Ovary (tissue), 7 donors: ENCODE measurements at regions not wholly inside any gene's neighbourhood (a gene's known extent, or its start where the extent isn't known, plus 50 kb on each side); places are given as distances from the start of the nearest gene placed in this dataset.

Experiments
- DNase-seq, 5 donors: peaks; one replicate each; pipeline ENCODE4 v3.0.0-alpha.2; 2019 to 2020
- H3K27ac ChIP-seq, 2 donors: fragments of 200-600 bp; one replicate each; pipeline versions ENCODE4 v1.5.1 to v1.8.0; 2019 to 2022
- H3K27me3 ChIP-seq: fragments of 200-600 bp; one replicate; pipeline ENCODE4 v1.8.0; 2022
- H3K36me3 ChIP-seq: fragments of 200-600 bp; sonication (generic); one replicate; pipeline ENCODE4 v1.5.1; 2019
- H3K4me1 ChIP-seq: one replicate; pipeline ENCODE4 v1.8.1; 2013; ENCODE audit warnings: mild to moderate bottlenecking, moderate library complexity; ENCODE audit not compliant: insufficient read depth
- H3K4me3 ChIP-seq: fragments of 200-600 bp; sonication (generic); one replicate; pipeline ENCODE4 v1.5.1; 2017
- H3K9me3 ChIP-seq, 2 donors: fragments of 200-600 bp in 1 of 2; sonication (generic) in 1 of 2; one replicate each; pipeline versions ENCODE4 v1.5.1 to v1.8.1; 2013 to 2019; ENCODE audit warnings: mild to moderate bottlenecking in 1 of 2, moderate library complexity in 1 of 2
- EP300 ChIP-seq: sonication (generic); formaldehyde crosslinking; IDR thresholded peaks from one replicate; pipeline ENCODE4 v1.6.1; 2017; ENCODE audit warnings: antibody characterized with exemption
- POLR2A ChIP-seq: fragments of 450-650 bp; IDR thresholded peaks from one replicate; pipeline ENCODE4 v1.6.1; 2017; ENCODE audit warnings: antibody characterized with exemption, mild to moderate bottlenecking, moderate library complexity
- WGBS, 3 donors: extraction: QIAGEN DNeasy Blood & Tissue Kit in 1 of 3; methylation state at CpG; one replicate each; pipeline versions ENCODE4 v1.1.5 to v1.1.7; 2013 to 2017; 5-methylcytosine and 5-hydroxymethylcytosine counted together
- intact Hi-C, 4 donors: fragments of 100-400 bp; cut with DNase I; formaldehyde crosslinking; loops; one replicate each; pipeline versions ENCODE4 v1.11.0 to v1.15.1; 2022 to 2023
- TF ChIP-seq, protein P1 (sequence below), 3 donors: fragments of 450-650 bp in 2 of 3; fragments of 200-600 bp in 1 of 3; IDR thresholded peaks; one replicate each; pipeline versions ENCODE4 v1.5.1 to v1.8.0; 2016 to 2022; ENCODE audit warnings: antibody characterized with exemption in 3 of 3, mild to moderate bottlenecking in 1 of 3
- donor health status: DM: no; HTN: no; CAD: no; lungs with moderate emphysema.
- donor health status: DM: no; HTN: no; CAD: no.
- donor health status: Bipolar disorder and iron deficiency.
- donor health status: DM: no; HTN: no; CAD: no.
- donor health status: DM: yes; HTN: yes; CAD: no.

DNA sequence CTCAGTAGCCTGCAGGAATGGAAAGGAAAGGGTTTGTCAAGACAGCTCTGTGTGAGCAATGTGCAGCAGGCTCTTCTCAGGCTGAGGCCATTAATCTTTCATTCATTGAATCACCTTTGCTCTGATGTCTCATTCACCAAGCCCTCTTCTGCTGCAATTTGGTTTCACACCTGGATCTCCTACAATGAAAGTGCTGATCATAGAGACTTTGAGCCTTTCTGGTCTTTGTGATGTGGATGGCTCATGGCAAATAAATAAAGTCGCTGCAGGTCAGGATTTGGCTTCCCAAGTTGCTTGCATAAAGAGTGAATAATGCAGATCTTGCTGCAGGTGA, 95.8 kb upstream of the SPRED2 start:
- H3K36me3 ChIP-seq, result no peaks in the 10 kb centered on the region
- H3K27ac ChIP-seq, result no peak overlapping the region
- H3K4me1 ChIP-seq, result no peaks in the 10 kb centered on the region
- H3K4me3 ChIP-seq, result no peak overlapping the region
- 86 to 100% (median 93%) methylated on average over 1 of the region's 1 CpG for WGBS, 3 donors
- no peak for DNase-seq
- no peaks in the 10 kb centered on the region for H3K27me3 ChIP-seq
- intact Hi-C loops, result no loop called here
- no peaks in the 10 kb centered on the region for H3K9me3 ChIP-seq
- TF ChIP-seq, protein P1, sequence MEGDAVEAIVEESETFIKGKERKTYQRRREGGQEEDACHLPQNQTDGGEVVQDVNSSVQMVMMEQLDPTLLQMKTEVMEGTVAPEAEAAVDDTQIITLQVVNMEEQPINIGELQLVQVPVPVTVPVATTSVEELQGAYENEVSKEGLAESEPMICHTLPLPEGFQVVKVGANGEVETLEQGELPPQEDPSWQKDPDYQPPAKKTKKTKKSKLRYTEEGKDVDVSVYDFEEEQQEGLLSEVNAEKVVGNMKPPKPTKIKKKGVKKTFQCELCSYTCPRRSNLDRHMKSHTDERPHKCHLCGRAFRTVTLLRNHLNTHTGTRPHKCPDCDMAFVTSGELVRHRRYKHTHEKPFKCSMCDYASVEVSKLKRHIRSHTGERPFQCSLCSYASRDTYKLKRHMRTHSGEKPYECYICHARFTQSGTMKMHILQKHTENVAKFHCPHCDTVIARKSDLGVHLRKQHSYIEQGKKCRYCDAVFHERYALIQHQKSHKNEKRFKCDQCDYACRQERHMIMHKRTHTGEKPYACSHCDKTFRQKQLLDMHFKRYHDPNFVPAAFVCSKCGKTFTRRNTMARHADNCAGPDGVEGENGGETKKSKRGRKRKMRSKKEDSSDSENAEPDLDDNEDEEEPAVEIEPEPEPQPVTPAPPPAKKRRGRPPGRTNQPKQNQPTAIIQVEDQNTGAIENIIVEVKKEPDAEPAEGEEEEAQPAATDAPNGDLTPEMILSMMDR (IDR thresholded peaks at IDR 0.05), result no peak
- TF ChIP-seq EP300, result no peak
- no peak for TF ChIP-seq POLR2A

DNA sequence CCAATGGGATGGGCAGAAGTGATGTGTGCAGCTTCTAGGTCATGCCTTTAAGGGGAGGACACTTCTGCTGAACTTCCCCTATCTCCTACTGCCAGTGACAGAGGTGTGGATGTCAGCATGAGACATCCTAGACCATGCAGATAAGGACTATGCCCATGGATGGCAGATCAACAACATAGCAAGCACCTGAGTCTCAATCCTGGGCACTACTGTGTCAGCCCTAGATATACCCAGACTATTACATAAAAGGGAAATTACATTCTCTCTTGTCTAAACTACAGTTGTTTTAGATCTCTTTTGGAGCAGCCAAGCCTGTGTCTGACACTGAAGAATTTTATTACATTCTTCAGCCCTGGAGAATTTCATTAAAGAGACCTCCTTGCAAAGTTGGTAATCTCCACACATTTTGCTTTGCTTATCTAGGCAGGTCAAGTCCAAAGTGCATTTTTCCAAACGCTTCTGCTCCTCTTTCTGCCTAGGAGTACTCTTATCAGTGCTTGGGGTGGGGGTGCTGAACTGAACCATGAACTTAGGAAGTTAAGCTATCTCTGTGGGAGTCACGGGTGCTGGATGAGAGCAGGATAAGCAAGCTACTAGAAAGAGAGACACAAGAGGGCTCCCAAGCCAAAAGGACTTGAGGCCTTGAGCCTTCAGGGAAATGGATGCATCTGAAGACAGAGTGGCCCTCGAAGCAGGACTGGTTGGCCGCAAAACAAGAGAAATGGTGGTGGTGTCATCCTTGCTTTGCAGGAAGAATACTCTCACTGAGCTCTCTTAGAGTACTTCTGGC, 95.2 kb upstream of the SPRED2 start:
- WGBS, 3 donors, result 52 to 62% (median 55%) methylated on average over 4 of the region's 4 CpGs
- DNase-seq, result no peak

DNA sequence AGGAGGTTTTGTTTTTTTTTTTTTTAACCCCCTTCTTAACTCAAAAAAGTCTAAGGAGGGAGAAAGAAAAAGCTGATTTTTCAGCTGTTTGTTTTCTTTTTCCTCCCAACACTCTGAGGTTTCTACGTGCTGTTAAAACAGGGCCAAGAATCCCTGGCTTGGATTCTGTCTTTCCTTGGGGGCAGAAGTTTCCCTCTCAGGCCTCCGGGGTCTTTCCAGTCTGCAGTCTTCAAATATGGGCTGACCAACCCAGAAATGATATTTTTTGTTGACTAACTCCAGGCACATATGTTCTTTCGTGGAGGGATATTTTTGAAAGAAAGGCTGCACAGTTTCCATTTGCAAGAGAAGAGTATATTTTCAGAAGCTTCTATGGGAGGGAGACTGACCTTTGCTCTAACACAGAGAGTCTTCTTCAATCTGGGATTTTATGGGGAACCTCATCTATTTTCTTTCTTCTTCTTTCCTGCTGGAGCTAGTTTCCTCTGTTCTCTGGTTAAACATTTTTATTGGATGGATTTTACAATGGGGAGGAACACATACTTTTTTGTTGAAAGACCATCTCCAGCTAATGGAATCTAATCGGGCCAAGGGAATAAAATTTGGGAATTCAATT, 93.3 kb upstream of the SPRED2 start:
- H3K36me3 ChIP-seq, result no peaks in the 10 kb centered on the region
- no peak overlapping the region for H3K4me3 ChIP-seq
- H3K27ac ChIP-seq, result no peak overlapping the region
- no peaks in the 10 kb centered on the region for H3K9me3 ChIP-seq
- intact Hi-C loops, result no loop called here
- DNase-seq, result no peak
- no peak for TF ChIP-seq POLR2A
- no peak for TF ChIP-seq EP300
- TF ChIP-seq, protein P1 (IDR thresholded peaks at IDR 0.05), result no peak
- H3K27me3 ChIP-seq, result no peaks in the 10 kb centered on the region
- 8 to 15% (median 9%) methylated on average over 4 of the region's 4 CpGs for WGBS, 3 donors
- H3K4me1 ChIP-seq, result no peaks in the 10 kb centered on the region

More for the DNA sequence above, 95.2 kb upstream of the SPRED2 start:
- Histone ChIP-seq H3K9me3 (no peaks in the 10 kb centered on the region), H3K27me3 (no peaks in the 10 kb centered on the region), H3K4me1 (no peaks in the 10 kb centered on the region), H3K27ac (no peak overlapping the region), H3K4me3 (no peak overlapping the region), H3K36me3 (no peaks in the 10 kb centered on the region)
- TF ChIP-seq EP300 (no peak), POLR2A (no peak)
- TF ChIP-seq, protein P1 (IDR thresholded peaks at IDR 0.05), result no peak
- intact Hi-C loops, result no loop called here

DNA sequence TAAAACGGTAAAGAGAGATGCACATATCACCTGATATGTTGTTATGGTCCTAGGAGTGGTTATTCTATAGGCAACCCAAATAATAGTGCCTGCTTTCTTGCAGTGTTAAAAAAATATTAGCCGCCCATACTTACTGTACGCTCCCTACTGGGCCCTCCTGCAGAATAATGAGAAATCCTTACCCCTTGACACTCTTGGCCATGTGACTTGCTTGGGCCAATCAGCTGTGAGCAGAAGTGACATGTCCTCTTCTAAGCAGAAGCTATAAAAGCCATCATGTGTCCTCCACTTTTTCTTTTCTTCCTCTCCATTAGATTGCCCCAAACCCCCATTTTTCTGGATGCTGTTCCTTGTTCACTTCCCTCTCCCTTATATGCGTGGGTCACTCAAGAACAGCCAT, 90.5 kb upstream of the SPRED2 start:
- WGBS, 3 donors, result 92 to 96% (median 96%) methylated on average over 4 of the region's 4 CpGs
- intact Hi-C loops, result no loop called here
- no peaks in the 10 kb centered on the region for H3K9me3 ChIP-seq
- no peak for TF ChIP-seq POLR2A
- no peak for TF ChIP-seq EP300
- H3K27me3 ChIP-seq, result no peaks in the 10 kb centered on the region
- DNase-seq, result no peak
- H3K27ac ChIP-seq, result no peak overlapping the region
- H3K4me1 ChIP-seq, result no peaks in the 10 kb centered on the region
- no peaks in the 10 kb centered on the region for H3K36me3 ChIP-seq
- H3K4me3 ChIP-seq, result no peak overlapping the region

DNA sequence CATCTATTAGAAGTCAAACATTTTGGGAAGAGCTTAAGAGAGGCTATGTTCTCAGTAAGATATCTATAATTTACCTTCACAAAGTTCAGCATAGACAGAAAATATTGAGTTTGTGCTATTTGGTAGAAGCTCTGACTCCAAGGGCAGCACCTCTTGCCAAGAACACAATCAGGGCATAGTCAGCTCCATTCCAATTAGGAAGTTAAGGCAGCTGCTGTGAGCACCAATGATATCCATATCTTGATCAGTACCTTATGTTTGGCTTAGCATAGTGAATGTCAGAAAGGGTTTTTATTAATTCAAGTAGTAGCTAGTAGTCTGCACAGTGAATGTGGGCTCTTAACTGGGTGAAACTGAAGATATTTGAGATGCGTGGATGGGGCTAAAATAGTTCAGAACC, 86.4 kb upstream of the SPRED2 start:
- H3K9me3 ChIP-seq, result no peaks in the 10 kb centered on the region

More for the DNA sequence above, 86.4 kb upstream of the SPRED2 start:
- H3K36me3 ChIP-seq, result no peaks in the 10 kb centered on the region
- no peaks in the 10 kb centered on the region for H3K4me1 ChIP-seq
- no peaks in the 10 kb centered on the region for H3K27me3 ChIP-seq
- intact Hi-C loops, result no loop called here
- no peak for TF ChIP-seq EP300
- TF ChIP-seq POLR2A, result no peak
- TF ChIP-seq, protein P1 (IDR thresholded peaks at IDR 0.05), result no peak
- DNase-seq, result no peak
- H3K4me3 ChIP-seq, result no peak overlapping the region
- WGBS, 3 donors, result 92 to 97% (median 94%) methylated on average over 1 of the region's 1 CpG
- H3K27ac ChIP-seq, result no peak overlapping the region
